SK-N-SH (cell line): ENCODE measurements at regions not wholly inside any gene's neighbourhood (a gene's known extent, or its start where the extent isn't known, plus 50 kb on each side); places are given as distances from the start of the nearest gene placed in this dataset.

ENCODE experiments used
- CTCF ChIA-PET: fragments of 300-600, 350-600 bp; formaldehyde crosslinking; extraction: SDS; loops from one replicate; lab custom pipeline; 2021; lab: Yijun Ruan, JAX
- POLR2A ChIA-PET: fragments of 350-600 bp; sonication (Branson Sonifier 250); formaldehyde crosslinking; extraction: SDS; loops from one replicate; lab custom pipeline; 2020; ENCODE audit warnings: antibody characterized with exemption, inconsistent platforms; lab: Yijun Ruan, JAX
- DNase-seq: peaks from one replicate; pipeline ENCODE4 v3.0.0; 2012
- H2AFZ ChIP-seq: fragments of 200-600 bp; sonication (generic); 2 replicates; pipeline ENCODE4 v1.8.1; 2016; ENCODE audit warnings: antibody characterized with exemption, mild to moderate bottlenecking, low read depth
- H3F3A ChIP-seq: fragments of 200-600 bp; sonication (generic); replicated peaks from 2 replicates; pipeline ENCODE3; 2016; ENCODE audit warnings: antibody characterized with exemption, mild to moderate bottlenecking; ENCODE audit not compliant: insufficient read depth
- H3K27ac ChIP-seq, 2 experiments: fragments of 200-500 bp in 1 of 2; fragments of 200-600 bp in 1 of 2; sonication (Bioruptor generic) in 1 of 2; sonication (generic), shearing (Covaris generic) in 1 of 2; 2 replicates each; pipeline versions ENCODE4 v1.5.1 to v1.6.1; 2014 to 2016; ENCODE audit warnings: low read depth in 2 of 2, inconsistent platforms in 1 of 2, low read length in 1 of 2, mild to moderate bottlenecking in 1 of 2, mixed read lengths in 1 of 2
- H3K27me3 ChIP-seq: fragments of 200-600 bp; sonication (generic), shearing (Covaris generic); 2 replicates; pipeline ENCODE4 v1.6.1; 2016; ENCODE audit warnings: mixed run types; ENCODE audit not compliant: insufficient read depth
- H3K36me3 ChIP-seq, 2 experiments: fragments of 200-500 bp in 1 of 2; fragments of 200-600 bp in 1 of 2; sonication (Bioruptor generic) in 1 of 2; sonication (generic) in 1 of 2; replicated peaks in 1 of 2; 2 replicates each; pipeline versions ENCODE3 to v1.5.1; 2014 to 2016; ENCODE audit warnings: low read length in 1 of 2, mild to moderate bottlenecking in 1 of 2; ENCODE audit not compliant: insufficient read depth in 2 of 2, control insufficient read depth in 1 of 2
- H3K4me1 ChIP-seq, 2 experiments: fragments of 200-500 bp in 1 of 2; fragments of 200-600 bp in 1 of 2; sonication (Bioruptor generic) in 1 of 2; sonication (generic), shearing (Covaris generic) in 1 of 2; 2 replicates each; pipeline versions ENCODE4 v1.5.1 to v1.6.1; 2014 to 2016; ENCODE audit warnings: low read depth in 1 of 2, low read length in 1 of 2, mixed run types in 1 of 2; ENCODE audit not compliant: insufficient read depth in 2 of 2, control insufficient read depth in 1 of 2
- H3K4me2 ChIP-seq: fragments of 200-600 bp; sonication (generic), shearing (Covaris generic); 2 replicates; pipeline ENCODE4 v1.6.1; 2017; ENCODE audit warnings: mixed run types
- H3K4me3 ChIP-seq, 2 experiments: fragments of 200-500 bp in 1 of 2; fragments of 200-600 bp in 1 of 2; sonication (Bioruptor generic) in 1 of 2; sonication (generic), shearing (Covaris generic) in 1 of 2; 2 replicates each; pipeline versions ENCODE4 v1.5.1 to v1.8.1; 2014 to 2016; ENCODE audit warnings: low read depth in 2 of 2, inconsistent platforms in 1 of 2, low read length in 1 of 2, mild to moderate bottlenecking in 1 of 2, mixed read lengths in 1 of 2, moderate library complexity in 1 of 2
- H3K79me2 ChIP-seq: fragments of 200-600 bp; sonication (generic); 2 replicates; pipeline ENCODE4 v1.8.1; 2017; ENCODE audit warnings: mild to moderate bottlenecking; ENCODE audit not compliant: insufficient read depth
- H3K9ac ChIP-seq: fragments of 200-600 bp; sonication (generic); 2 replicates; pipeline ENCODE4 v1.6.1; 2017; ENCODE audit warnings: mixed run types
- H3K9me2 ChIP-seq: fragments of 200-600 bp; sonication (generic); 2 replicates; pipeline ENCODE4 v1.6.1; 2017; ENCODE audit warnings: mixed run types
- H3K9me3 ChIP-seq: fragments of 200-600 bp; sonication (generic); 2 replicates; pipeline ENCODE4 v1.6.1; 2017; ENCODE audit warnings: mixed run types, mild to moderate bottlenecking, moderate library complexity
- H4K20me1 ChIP-seq: fragments of 200-600 bp; sonication (generic); 2 replicates; pipeline ENCODE4 v1.6.1; 2017; ENCODE audit warnings: mild to moderate bottlenecking, mixed run types; ENCODE audit not compliant: insufficient read depth
- EZH2phosphoT487 ChIP-seq: fragments of 200-600 bp; sonication (generic); IDR thresholded peaks from 2 replicates; pipeline ENCODE4 v1.6.1; 2017; ENCODE audit warnings: low read depth, mixed run types, mild to moderate bottlenecking, antibody characterized with exemption, moderate library complexity, borderline replicate concordance
- FOSL2 ChIP-seq: IDR thresholded peaks from 2 replicates; pipeline ENCODE4 v1.4.0; 2012; ENCODE audit warnings: low read depth, mild to moderate bottlenecking, moderate library complexity, borderline replicate concordance
- FOXJ3 ChIP-seq: sonication (generic); formaldehyde crosslinking; IDR thresholded peaks from 2 replicates; pipeline ENCODE4 v1.5.1; 2020; ENCODE audit warnings: mild to moderate bottlenecking, missing genetic modification reagents
- FOXM1 ChIP-seq: IDR thresholded peaks from 2 replicates; pipeline ENCODE4 v1.4.0; 2012; ENCODE audit warnings: low read depth, mild to moderate bottlenecking
- GABPA ChIP-seq: IDR thresholded peaks from 2 replicates; pipeline ENCODE4 v1.4.0; 2012; ENCODE audit warnings: low read depth, mild to moderate bottlenecking
- GATA2 ChIP-seq: sonication (generic); formaldehyde crosslinking; IDR thresholded peaks from 2 replicates; pipeline ENCODE4 v1.5.0; 2020; ENCODE audit warnings: mild to moderate bottlenecking, missing genetic modification reagents
- MEF2A ChIP-seq: IDR thresholded peaks from 2 replicates; pipeline ENCODE4 v1.4.0; 2012; ENCODE audit warnings: low read depth, borderline replicate concordance
- MXI1 ChIP-seq: IDR thresholded peaks from 2 replicates; pipeline ENCODE4 v1.6.1; 2012; ENCODE audit warnings: mild to moderate bottlenecking, low read depth, low read length, improper control_type of control experiment
- NFIC ChIP-seq: IDR thresholded peaks from 2 replicates; pipeline ENCODE4 v1.4.0; 2012; ENCODE audit warnings: borderline replicate concordance
- NRF1 ChIP-seq: IDR thresholded peaks from 2 replicates; pipeline ENCODE4 v1.6.1; 2012; ENCODE audit warnings: low read depth, mild to moderate bottlenecking, low read length
- RFX5 ChIP-seq: IDR thresholded peaks from 2 replicates; pipeline ENCODE4 v1.6.1; 2012; ENCODE audit warnings: mild to moderate bottlenecking, improper control_type of control experiment, low read length
- RXRA ChIP-seq: IDR thresholded peaks from 2 replicates; pipeline ENCODE4 v1.4.0; 2012; ENCODE audit warnings: low read depth, mild to moderate bottlenecking, borderline replicate concordance
- TAF1 ChIP-seq: IDR thresholded peaks from 2 replicates; pipeline ENCODE4 v1.6.1; 2012; ENCODE audit warnings: low read depth, mild to moderate bottlenecking, low read length, moderate library complexity, borderline replicate concordance
- TEAD4 ChIP-seq: IDR thresholded peaks from 2 replicates; pipeline ENCODE4 v1.4.0; 2012; ENCODE audit warnings: mild to moderate bottlenecking, borderline replicate concordance; ENCODE audit not compliant: insufficient read depth
- YY1 ChIP-seq: IDR thresholded peaks from 2 replicates; pipeline ENCODE4 v1.4.0; 2012; ENCODE audit warnings: low read depth, mild to moderate bottlenecking
- WGBS: methylation state at CpG from one replicate; pipeline ENCODE4 v1.1.6; 2017; ENCODE audit warnings: low lambda C conversion rate; 5-methylcytosine and 5-hydroxymethylcytosine counted together
- TF ChIP-seq, protein P1 (sequence below): fragments of 150-350 bp; IDR thresholded peaks from 2 replicates; pipeline ENCODE4 v1.6.1; 2016; ENCODE audit warnings: mild to moderate bottlenecking, low read depth, low read length
- TF ChIP-seq, protein P2 (sequence below): IDR thresholded peaks from 2 replicates; pipeline ENCODE4 v1.6.1; 2012; ENCODE audit warnings: mild to moderate bottlenecking, low read depth, low read length, moderate library complexity
- TF ChIP-seq, protein P3 (sequence below): IDR thresholded peaks from 2 replicates; pipeline ENCODE4 v1.4.0; 2012; ENCODE audit warnings: low read depth

DNA sequence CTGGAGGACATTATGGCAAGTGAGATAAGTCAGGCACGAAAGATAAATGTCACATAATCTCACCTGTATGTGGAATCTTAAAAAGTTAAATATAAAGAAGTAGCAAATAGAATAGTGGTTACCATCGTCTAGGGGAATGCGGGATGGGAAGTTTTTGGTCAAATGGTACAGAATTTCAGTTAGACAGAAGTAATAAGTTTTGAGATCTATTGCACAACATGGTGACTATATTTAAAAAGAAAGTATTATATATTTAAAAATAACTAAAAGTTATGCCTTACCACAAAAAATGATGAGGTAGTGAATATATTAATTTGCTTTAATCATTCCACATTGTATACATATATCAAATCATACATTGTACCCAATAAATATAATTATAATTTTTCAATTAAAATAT lies 106.2 kb upstream of the BRINP3 start:
- H3K4me1 ChIP-seq = peaks cover 0 to 5% of the 10 kb centered on the region in 2 experiments; a peak in 1 of 4 replicates
- ChIA-PET POLR2A (no interaction called here), CTCF (no interaction called here)
- H3K27ac ChIP-seq = no peak overlapping the region
- no peak overlapping the region for H2AFZ ChIP-seq
- no peaks in the 10 kb centered on the region for H3K9me2 ChIP-seq
- H3K9me3 ChIP-seq = no peaks in the 10 kb centered on the region
- TF ChIP-seq MEF2A (no peak), GATA2 (CRISPR knock-in tag) (no peak)
- no peaks in the 10 kb centered on the region for H3K79me2 ChIP-seq
- H3K36me3 ChIP-seq = no peaks in the 10 kb centered on the region
- H3K9ac ChIP-seq = no peak overlapping the region
- no peak overlapping the region for H3K4me3 ChIP-seq
- H3K4me2 ChIP-seq = no peak overlapping the region
- H4K20me1 ChIP-seq = no peaks in the 10 kb centered on the region
- no peaks in the 10 kb centered on the region for H3F3A ChIP-seq
- WGBS = 70% methylated on average over 3 of the region's 3 CpGs
- no peak for DNase-seq
- H3K27me3 ChIP-seq = no peaks in the 10 kb centered on the region

DNA sequence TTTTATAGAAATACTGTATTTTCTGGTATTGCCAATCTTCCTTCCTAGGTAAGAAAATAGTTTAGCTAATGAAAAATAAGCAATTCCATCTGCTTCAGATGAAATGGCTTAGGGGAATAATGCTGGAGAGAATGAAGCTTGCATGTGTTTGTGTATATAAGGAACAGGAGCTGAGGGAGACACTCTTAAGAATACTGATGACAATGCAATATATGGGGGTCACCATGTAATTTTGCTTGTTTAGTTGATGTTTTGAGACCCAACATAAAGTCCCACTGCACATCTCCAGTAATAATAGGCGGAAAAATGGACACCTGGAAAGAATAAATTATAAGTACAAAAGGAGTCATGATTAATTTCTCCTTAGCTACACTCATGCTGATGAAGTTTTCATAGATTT lies 110.8 kb upstream of the BRINP3 start:
- no peak overlapping the region for H3K27ac ChIP-seq
- no peaks in the 10 kb centered on the region for H3K9me3 ChIP-seq
- H3K9me2 ChIP-seq = no peaks in the 10 kb centered on the region
- H3K27me3 ChIP-seq = no peaks in the 10 kb centered on the region
- no peaks in the 10 kb centered on the region for H3F3A ChIP-seq
- POLR2A ChIA-PET = no interaction called here
- TF ChIP-seq RXRA (no peak), TEAD4 (no peak), YY1 (no peak), GATA2 (CRISPR knock-in tag) (no peak), NFIC (no peak), RFX5 (no peak), FOXJ3 (CRISPR knock-in tag) (no peak), MXI1 (no peak), EZH2phosphoT487 (no peak), FOSL2 (no peak), TAF1 (no peak), GABPA (no peak), NRF1 (no peak), FOXM1 (no peak)
- TF ChIP-seq, protein P1, sequence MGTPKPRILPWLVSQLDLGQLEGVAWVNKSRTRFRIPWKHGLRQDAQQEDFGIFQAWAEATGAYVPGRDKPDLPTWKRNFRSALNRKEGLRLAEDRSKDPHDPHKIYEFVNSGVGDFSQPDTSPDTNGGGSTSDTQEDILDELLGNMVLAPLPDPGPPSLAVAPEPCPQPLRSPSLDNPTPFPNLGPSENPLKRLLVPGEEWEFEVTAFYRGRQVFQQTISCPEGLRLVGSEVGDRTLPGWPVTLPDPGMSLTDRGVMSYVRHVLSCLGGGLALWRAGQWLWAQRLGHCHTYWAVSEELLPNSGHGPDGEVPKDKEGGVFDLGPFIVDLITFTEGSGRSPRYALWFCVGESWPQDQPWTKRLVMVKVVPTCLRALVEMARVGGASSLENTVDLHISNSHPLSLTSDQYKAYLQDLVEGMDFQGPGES = no peak
- TF ChIP-seq, protein P2, sequence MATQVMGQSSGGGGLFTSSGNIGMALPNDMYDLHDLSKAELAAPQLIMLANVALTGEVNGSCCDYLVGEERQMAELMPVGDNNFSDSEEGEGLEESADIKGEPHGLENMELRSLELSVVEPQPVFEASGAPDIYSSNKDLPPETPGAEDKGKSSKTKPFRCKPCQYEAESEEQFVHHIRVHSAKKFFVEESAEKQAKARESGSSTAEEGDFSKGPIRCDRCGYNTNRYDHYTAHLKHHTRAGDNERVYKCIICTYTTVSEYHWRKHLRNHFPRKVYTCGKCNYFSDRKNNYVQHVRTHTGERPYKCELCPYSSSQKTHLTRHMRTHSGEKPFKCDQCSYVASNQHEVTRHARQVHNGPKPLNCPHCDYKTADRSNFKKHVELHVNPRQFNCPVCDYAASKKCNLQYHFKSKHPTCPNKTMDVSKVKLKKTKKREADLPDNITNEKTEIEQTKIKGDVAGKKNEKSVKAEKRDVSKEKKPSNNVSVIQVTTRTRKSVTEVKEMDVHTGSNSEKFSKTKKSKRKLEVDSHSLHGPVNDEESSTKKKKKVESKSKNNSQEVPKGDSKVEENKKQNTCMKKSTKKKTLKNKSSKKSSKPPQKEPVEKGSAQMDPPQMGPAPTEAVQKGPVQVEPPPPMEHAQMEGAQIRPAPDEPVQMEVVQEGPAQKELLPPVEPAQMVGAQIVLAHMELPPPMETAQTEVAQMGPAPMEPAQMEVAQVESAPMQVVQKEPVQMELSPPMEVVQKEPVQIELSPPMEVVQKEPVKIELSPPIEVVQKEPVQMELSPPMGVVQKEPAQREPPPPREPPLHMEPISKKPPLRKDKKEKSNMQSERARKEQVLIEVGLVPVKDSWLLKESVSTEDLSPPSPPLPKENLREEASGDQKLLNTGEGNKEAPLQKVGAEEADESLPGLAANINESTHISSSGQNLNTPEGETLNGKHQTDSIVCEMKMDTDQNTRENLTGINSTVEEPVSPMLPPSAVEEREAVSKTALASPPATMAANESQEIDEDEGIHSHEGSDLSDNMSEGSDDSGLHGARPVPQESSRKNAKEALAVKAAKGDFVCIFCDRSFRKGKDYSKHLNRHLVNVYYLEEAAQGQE = no peak
- TF ChIP-seq, protein P3, sequence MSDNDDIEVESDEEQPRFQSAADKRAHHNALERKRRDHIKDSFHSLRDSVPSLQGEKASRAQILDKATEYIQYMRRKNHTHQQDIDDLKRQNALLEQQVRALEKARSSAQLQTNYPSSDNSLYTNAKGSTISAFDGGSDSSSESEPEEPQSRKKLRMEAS = no peak
- TF ChIP-seq, all 33 proteins: peak for 0
- H3K4me2 ChIP-seq = no peak overlapping the region
- no peaks in the 10 kb centered on the region for H4K20me1 ChIP-seq
- 15% methylated on average over 1 of the region's 1 CpG for WGBS
- H3K4me1 ChIP-seq = no peaks in the 10 kb centered on the region
- no peak overlapping the region for H3K9ac ChIP-seq
- H3K4me3 ChIP-seq = no peak overlapping the region
- H3K36me3 ChIP-seq = no peaks in the 10 kb centered on the region
- CTCF ChIA-PET = no interaction called here
- DNase-seq = no peak
- no peak overlapping the region; the same call in 1 of the 2 replicates for H2AFZ ChIP-seq
- H3K79me2 ChIP-seq = no peaks in the 10 kb centered on the region
